H9 (cell line): ENCODE measurements at regions not wholly inside any gene's neighbourhood (a gene's known extent, or its start where the extent isn't known, plus 50 kb on each side); places are given as distances from the start of the nearest gene placed in this dataset.

Experiments
- DNase-seq: peaks from one replicate; pipeline ENCODE4 v3.0.0-alpha.2; 2017
- H2AFZ ChIP-seq: one replicate; pipeline ENCODE4 v1.6.1; 2013; ENCODE audit warnings: mild to moderate bottlenecking, low read length, control low read depth, moderate library complexity
- H2AK5ac ChIP-seq: 2 replicates; pipeline ENCODE4 v1.6.1; 2013; ENCODE audit warnings: low read length, control low read depth, mixed read lengths; ENCODE audit not compliant: insufficient read length
- H2BK120ac ChIP-seq: one replicate; pipeline ENCODE4 v1.6.1; 2013; ENCODE audit warnings: low read depth, mild to moderate bottlenecking, low read length, control low read depth, inconsistent platforms; ENCODE audit not compliant: poor library complexity, severe bottlenecking
- H2BK12ac ChIP-seq: 2 replicates; pipeline ENCODE4 v1.6.1; 2013; ENCODE audit warnings: low read length, control low read depth, mixed read lengths, low read depth; ENCODE audit not compliant: insufficient read length
- H2BK15ac ChIP-seq: 2 replicates; pipeline ENCODE4 v1.6.1; 2013; ENCODE audit warnings: low read depth, low read length, control low read depth
- H2BK20ac ChIP-seq: one replicate; pipeline ENCODE4 v1.6.1; 2013; ENCODE audit warnings: low read depth, mild to moderate bottlenecking, low read length, control low read depth, inconsistent platforms; ENCODE audit not compliant: poor library complexity, severe bottlenecking
- H2BK5ac ChIP-seq: 2 replicates; pipeline ENCODE4 v1.6.1; 2013; ENCODE audit warnings: low read length, control low read depth, mixed read lengths; ENCODE audit not compliant: insufficient read length
- H3K14ac ChIP-seq: 2 replicates; pipeline ENCODE4 v1.6.1; 2013; ENCODE audit warnings: low read length, control low read depth; ENCODE audit not compliant: insufficient read depth
- H3K18ac ChIP-seq: 2 replicates; pipeline ENCODE4 v1.6.1; 2013; ENCODE audit warnings: low read depth, mild to moderate bottlenecking, mixed read lengths, low read length, control low read depth; ENCODE audit not compliant: insufficient read length
- H3K23ac ChIP-seq: 2 replicates; pipeline ENCODE4 v1.6.1; 2013; ENCODE audit warnings: low read length, control low read depth, mixed read lengths, low read depth; ENCODE audit not compliant: insufficient read length
- H3K23me2 ChIP-seq: 2 replicates; pipeline ENCODE4 v1.6.1; 2013; ENCODE audit warnings: low read depth, mild to moderate bottlenecking, mixed read lengths, low read length, control low read depth; ENCODE audit not compliant: insufficient read length, poor library complexity, severe bottlenecking
- H3K27ac ChIP-seq: 2 replicates; pipeline ENCODE4 v1.5.1; 2013; ENCODE audit warnings: low read length, control low read depth, mixed read lengths, low read depth; ENCODE audit not compliant: insufficient read length
- H3K27me3 ChIP-seq: 2 replicates; pipeline ENCODE4 v1.6.1; 2013; ENCODE audit warnings: low read length, control low read depth, inconsistent platforms; ENCODE audit not compliant: insufficient read depth
- H3K4ac ChIP-seq: 2 replicates; pipeline ENCODE4 v1.6.1; 2013; ENCODE audit warnings: low read depth, mild to moderate bottlenecking, control low read depth, inconsistent platforms, low read length, moderate library complexity
- H3K4me1 ChIP-seq: 2 replicates; pipeline ENCODE4 v1.6.1; 2013; ENCODE audit warnings: low read length, control low read depth, inconsistent platforms; ENCODE audit not compliant: insufficient read depth
- H3K4me2 ChIP-seq: 2 replicates; pipeline ENCODE4 v1.6.1; 2013; ENCODE audit warnings: low read length, control low read depth, mixed read lengths; ENCODE audit not compliant: insufficient read length, insufficient read depth
- H3K56ac ChIP-seq: 2 replicates; pipeline ENCODE4 v1.6.1; 2013; ENCODE audit warnings: low read depth, mild to moderate bottlenecking, mixed read lengths, low read length, control low read depth; ENCODE audit not compliant: insufficient read length
- H3K79me1 ChIP-seq: 2 replicates; pipeline ENCODE4 v1.6.1; 2013; ENCODE audit warnings: low read depth, mild to moderate bottlenecking, moderate library complexity, low read length, control low read depth, inconsistent platforms; ENCODE audit not compliant: insufficient read depth, poor library complexity, severe bottlenecking
- H3K79me2 ChIP-seq: 2 replicates; pipeline ENCODE4 v1.6.1; 2013; ENCODE audit warnings: low read length, control low read depth, inconsistent platforms; ENCODE audit not compliant: insufficient read depth
- H3K9ac ChIP-seq: 2 replicates; pipeline ENCODE4 v1.6.1; 2013; ENCODE audit warnings: low read length, control low read depth, mixed read lengths; ENCODE audit not compliant: insufficient read length; ENCODE audit errors: extremely low read depth
- H3K9me3 ChIP-seq: one replicate; pipeline ENCODE4 v1.6.1; 2013; ENCODE audit warnings: low read depth, low read length, inconsistent platforms; ENCODE audit not compliant: control insufficient read depth
- H3T11ph ChIP-seq: one replicate; pipeline ENCODE4 v1.6.1; 2013; ENCODE audit warnings: mild to moderate bottlenecking, low read length, control low read depth, inconsistent platforms
- H4K20me1 ChIP-seq: one replicate; pipeline ENCODE4 v1.6.1; 2013; ENCODE audit not compliant: control insufficient read depth, insufficient read length, insufficient read depth
- H4K5ac ChIP-seq: 2 replicates; pipeline ENCODE4 v1.6.1; 2013; ENCODE audit warnings: low read depth, mild to moderate bottlenecking, mixed read lengths, low read length, control low read depth; ENCODE audit not compliant: insufficient read length
- H4K8ac ChIP-seq: replicated peaks from 2 replicates; pipeline ENCODE4 v1.6.1; 2013; ENCODE audit warnings: low read length, control low read depth, mixed read lengths, low read depth; ENCODE audit not compliant: insufficient read length
- H4K91ac ChIP-seq: 2 replicates; pipeline ENCODE4 v1.6.1; 2013; ENCODE audit warnings: low read depth, mild to moderate bottlenecking, moderate library complexity, mixed read lengths, low read length, control low read depth; ENCODE audit not compliant: insufficient read length
- H3K27ac Mint-ChIP-seq, 3 experiments: 2 replicates in 2 of 3; 3 replicates in 1 of 3; pipeline ENCODE4 v1.8.0; 2020 to 2021; ENCODE audit warnings: mixed read lengths in 3 of 3, mild to moderate bottlenecking in 1 of 3, moderate library complexity in 1 of 3
- H3K27me3 Mint-ChIP-seq: 2 replicates; pipeline ENCODE4 v1.8.0; 2021; ENCODE audit warnings: low read depth, mild to moderate bottlenecking, moderate library complexity, mixed read lengths
- H3K36me3 Mint-ChIP-seq, 3 experiments: 2 replicates in 2 of 3; 3 replicates in 1 of 3; pipeline ENCODE4 v1.8.0; 2020 to 2021; ENCODE audit warnings: low read depth in 3 of 3, mixed read lengths in 3 of 3; ENCODE audit not compliant: insufficient read depth in 1 of 3
- H3K4me1 Mint-ChIP-seq, 2 experiments: 2 replicates each; pipeline ENCODE4 v1.8.0; 2020; ENCODE audit warnings: mixed read lengths in 2 of 2
- H3K4me3 Mint-ChIP-seq, 2 experiments: 2 replicates in 1 of 2; 3 replicates in 1 of 2; pipeline ENCODE4 v1.8.0; 2020 to 2021; ENCODE audit warnings: mild to moderate bottlenecking in 2 of 2, mixed read lengths in 2 of 2, moderate library complexity in 1 of 2
- H3K9me3 Mint-ChIP-seq, 2 experiments: 2 replicates in 1 of 2; 3 replicates in 1 of 2; pipeline ENCODE4 v1.8.0; 2020; ENCODE audit warnings: mild to moderate bottlenecking in 2 of 2, mixed read lengths in 2 of 2, moderate library complexity in 1 of 2
- CTCF ChIP-seq: fragments of 200-600 bp; sonication (generic); conservative IDR thresholded peaks from 3 replicates; pipeline ENCODE4 v1.8.0; 2021; ENCODE audit warnings: antibody characterized with exemption, mild to moderate bottlenecking
- WGBS: extraction: QIAGEN DNeasy Blood & Tissue Kit; methylation state at CpG from one replicate; pipeline ENCODE4 v1.1.7; 2013; ENCODE audit warnings: missing lambda C conversion rate, low lambda C conversion rate, mixed read lengths; ENCODE audit not compliant: insufficient read length; ENCODE audit errors: extremely low coverage; 5-methylcytosine and 5-hydroxymethylcytosine counted together

- Mint-ChIP-seq H3K27ac (no peak overlapping the region), H3K36me3 (no peaks in the 10 kb centered on the region), H3K27me3 (peaks cover 72% of the 10 kb centered on the region), H3K4me1 (peaks cover 5 to 9% of the 10 kb centered on the region in 2 experiments; a peak in 2 of 4 replicates), H3K9me3 (peaks cover 3 to 10% of the 10 kb centered on the region in 2 experiments; a peak in 3 of 5 replicates), H3K4me3 (no peak overlapping the region)
- H3K9me3 ChIP-seq: no peaks in the 10 kb centered on the region
- H3K18ac ChIP-seq: no peak overlapping the region
- H3K23ac ChIP-seq: no peak overlapping the region
- H2BK15ac ChIP-seq: no peak overlapping the region
- no peak for TF ChIP-seq CTCF
- H2BK120ac ChIP-seq: no peak overlapping the region
- no CpG with 5 or more reads among the region's 14 CpGs for WGBS
- no peak overlapping the region for H4K91ac ChIP-seq
- H2AFZ ChIP-seq: no peak overlapping the region
- no peaks in the 10 kb centered on the region for H4K20me1 ChIP-seq
- H3K9ac ChIP-seq: no peak overlapping the region
- H3K79me1 ChIP-seq: no peaks in the 10 kb centered on the region
- H3K23me2 ChIP-seq: no peaks in the 10 kb centered on the region
- H3K27ac ChIP-seq: no peak overlapping the region
- H3T11ph ChIP-seq: no peak overlapping the region
- no peak overlapping the region for H2AK5ac ChIP-seq
- H2BK20ac ChIP-seq: no peak overlapping the region
- no peak overlapping the region for H3K4ac ChIP-seq
- no peak for DNase-seq
- H4K8ac ChIP-seq: no peak overlapping the region
- no peak overlapping the region for H4K5ac ChIP-seq
- H3K4me1 ChIP-seq: no peaks in the 10 kb centered on the region
- H3K56ac ChIP-seq: no peak overlapping the region
- no peaks in the 10 kb centered on the region for H3K27me3 ChIP-seq
- H3K4me2 ChIP-seq: no peak overlapping the region
- no peak overlapping the region for H2BK12ac ChIP-seq
- no peak overlapping the region for H3K14ac ChIP-seq
- H3K79me2 ChIP-seq: no peaks in the 10 kb centered on the region
- no peak overlapping the region for H2BK5ac ChIP-seq
Measured at GRCh38 chr1:5522531-5523145, 469.6 kb downstream of the NPHP4 start.
